CD4-positive, alpha-beta T cell (primary cell): ENCODE measurements at regions not wholly inside any gene's neighbourhood (a gene's known extent, or its start where the extent isn't known, plus 50 kb on each side); places are given as distances from the start of the nearest gene placed in this dataset.

Source experiments
- ATAC-seq: fragments of 200-7000 bp; cut with Tn5 transposase; one replicate; pipeline ENCODE4 v1.10.0; 2022; ENCODE audit warnings: mild to moderate bottlenecking; ENCODE audit not compliant: poor library complexity
- CTCF ChIA-PET: fragments of 350-600 bp; sonication (Branson Sonifier 250); formaldehyde crosslinking; loops from one replicate; lab custom pipeline; 2021; ENCODE audit warnings: antibody characterized with exemption, inconsistent platforms; lab: Charles Lee
- POLR2A ChIA-PET: fragments of 350-600 bp; sonication (Branson Sonifier 250); formaldehyde crosslinking; loops from one replicate; lab custom pipeline; 2021; ENCODE audit warnings: antibody characterized with exemption, inconsistent platforms; lab: Charles Lee
- DNase-seq, 14 experiments: peaks; one replicate each; pipeline ENCODE4 v3.0.0-alpha.2; 2013 to 2020; ENCODE audit warnings: mixed read lengths in 2 of 14
- H3K27ac ChIP-seq, 2 donors: one replicate each; pipeline versions ENCODE4 v1.5.1 to v1.7.0; 2013; ENCODE audit warnings: low read length in 2 of 2, low read depth in 1 of 2, mild to moderate bottlenecking in 1 of 2
- H3K27me3 ChIP-seq, 2 experiments: 1 replicate in 1 of 2; 2 replicates in 1 of 2; pipeline versions ENCODE4 v1.6.1 to v1.7.0; 2013; ENCODE audit warnings: low read length in 2 of 2, control low read depth in 1 of 2, mild to moderate bottlenecking in 1 of 2, moderate library complexity in 1 of 2; ENCODE audit not compliant: insufficient read depth in 2 of 2, control insufficient read depth in 1 of 2
- H3K36me3 ChIP-seq: one replicate; pipeline ENCODE4 v1.6.1; 2013; ENCODE audit warnings: low read length, control low read depth; ENCODE audit not compliant: insufficient read depth
- H3K4me1 ChIP-seq: one replicate; pipeline ENCODE4 v1.6.1; 2013; ENCODE audit warnings: low read length, control low read depth; ENCODE audit not compliant: insufficient read depth
- H3K4me3 ChIP-seq: one replicate; pipeline ENCODE4 v1.5.1; 2013; ENCODE audit warnings: mild to moderate bottlenecking, low read length, moderate library complexity
- H3K9me3 ChIP-seq, 2 experiments: 1 replicate in 1 of 2; 2 replicates in 1 of 2; pipeline versions ENCODE4 v1.6.1 to v1.7.0; 2013; ENCODE audit warnings: low read length in 2 of 2, mild to moderate bottlenecking in 2 of 2, control low read depth in 1 of 2, moderate library complexity in 1 of 2; ENCODE audit not compliant: control insufficient read depth in 1 of 2, insufficient read depth in 1 of 2
- H3K27ac Mint-ChIP-seq: one replicate; pipeline ENCODE4 v1.8.0; 2020; ENCODE audit warnings: mixed read lengths
- H3K27me3 Mint-ChIP-seq: one replicate; pipeline ENCODE4 v1.8.0; 2021; ENCODE audit warnings: mixed read lengths
- H3K36me3 Mint-ChIP-seq: one replicate; pipeline ENCODE4 v1.8.0; 2021; ENCODE audit warnings: low read depth, mixed read lengths
- H3K4me1 Mint-ChIP-seq: one replicate; pipeline ENCODE4 v1.8.0; 2021; ENCODE audit warnings: low read depth, mixed read lengths
- H3K4me3 Mint-ChIP-seq: one replicate; pipeline ENCODE4 v1.8.0; 2020; ENCODE audit warnings: mild to moderate bottlenecking, mixed read lengths
- H3K9me3 Mint-ChIP-seq: one replicate; pipeline ENCODE4 v1.8.0; 2020; ENCODE audit warnings: mixed read lengths
- intact Hi-C, 2 experiments: fragments of 100-400 bp; cut with DNase I in 1 of 2; cut with micrococcal nuclease in 1 of 2; formaldehyde crosslinking; loops; one replicate each; pipeline versions ENCODE4 v1.15.1 to v1.9.0; 2023 to 2025; cut with DNase I, micrococcal nuclease
- TF ChIP-seq, protein P1 (sequence below): fragments of 200-600 bp; IDR thresholded peaks from one replicate; pipeline ENCODE4 v1.8.0; 2022; ENCODE audit warnings: antibody characterized with exemption, mild to moderate bottlenecking

DNA sequence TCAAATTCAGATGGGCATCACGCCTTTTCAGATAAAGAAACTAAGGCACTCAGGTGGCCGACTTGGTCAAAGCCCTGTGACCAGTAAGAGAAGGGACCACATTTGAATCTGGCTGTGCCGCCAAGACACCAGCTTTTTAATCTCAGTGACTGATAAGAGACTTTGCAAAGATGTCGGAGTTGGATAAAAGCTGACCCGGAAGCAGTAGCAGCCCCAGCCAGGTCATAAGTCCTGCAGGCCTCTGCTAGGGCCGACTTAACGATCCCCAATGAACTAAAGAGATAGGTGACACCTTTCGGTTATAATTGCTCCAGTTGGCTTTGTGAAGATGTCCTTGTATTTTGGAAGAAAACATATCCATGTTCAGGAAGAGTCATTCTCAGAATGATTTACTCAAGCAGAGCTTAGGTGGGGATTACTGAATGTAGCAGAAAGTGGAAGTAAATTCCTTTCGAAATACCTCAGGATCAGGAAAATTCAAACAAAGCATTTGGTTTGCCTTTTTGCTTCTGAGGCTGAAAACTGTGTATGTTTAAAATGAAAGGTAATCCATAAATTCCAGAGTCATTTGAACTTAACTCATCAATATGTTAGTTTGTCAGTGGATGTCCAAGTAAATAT lies 164.2 kb upstream of the PITRM1 start:
- Mint-ChIP-seq H3K4me3 (no peak overlapping the region), H3K4me1 (no peaks in the 10 kb centered on the region), H3K27ac (no peak overlapping the region), H3K9me3 (no peaks in the 10 kb centered on the region), H3K27me3 (no peaks in the 10 kb centered on the region), H3K36me3 (no peaks in the 10 kb centered on the region)
- Histone ChIP-seq H3K27ac (no peak overlapping the region), H3K9me3 (no peaks in the 10 kb centered on the region), H3K4me1 (no peaks in the 10 kb centered on the region), H3K36me3 (no peaks in the 10 kb centered on the region), H3K4me3 (no peak overlapping the region), H3K27me3 (no peaks in the 10 kb centered on the region)
- ATAC-seq (no peak), DNase-seq (no peak)
- intact Hi-C loops = no loop called here
- TF ChIP-seq, protein P1, sequence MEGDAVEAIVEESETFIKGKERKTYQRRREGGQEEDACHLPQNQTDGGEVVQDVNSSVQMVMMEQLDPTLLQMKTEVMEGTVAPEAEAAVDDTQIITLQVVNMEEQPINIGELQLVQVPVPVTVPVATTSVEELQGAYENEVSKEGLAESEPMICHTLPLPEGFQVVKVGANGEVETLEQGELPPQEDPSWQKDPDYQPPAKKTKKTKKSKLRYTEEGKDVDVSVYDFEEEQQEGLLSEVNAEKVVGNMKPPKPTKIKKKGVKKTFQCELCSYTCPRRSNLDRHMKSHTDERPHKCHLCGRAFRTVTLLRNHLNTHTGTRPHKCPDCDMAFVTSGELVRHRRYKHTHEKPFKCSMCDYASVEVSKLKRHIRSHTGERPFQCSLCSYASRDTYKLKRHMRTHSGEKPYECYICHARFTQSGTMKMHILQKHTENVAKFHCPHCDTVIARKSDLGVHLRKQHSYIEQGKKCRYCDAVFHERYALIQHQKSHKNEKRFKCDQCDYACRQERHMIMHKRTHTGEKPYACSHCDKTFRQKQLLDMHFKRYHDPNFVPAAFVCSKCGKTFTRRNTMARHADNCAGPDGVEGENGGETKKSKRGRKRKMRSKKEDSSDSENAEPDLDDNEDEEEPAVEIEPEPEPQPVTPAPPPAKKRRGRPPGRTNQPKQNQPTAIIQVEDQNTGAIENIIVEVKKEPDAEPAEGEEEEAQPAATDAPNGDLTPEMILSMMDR = no peak
- ChIA-PET POLR2A (no interaction called here), CTCF (no interaction called here)

DNA sequence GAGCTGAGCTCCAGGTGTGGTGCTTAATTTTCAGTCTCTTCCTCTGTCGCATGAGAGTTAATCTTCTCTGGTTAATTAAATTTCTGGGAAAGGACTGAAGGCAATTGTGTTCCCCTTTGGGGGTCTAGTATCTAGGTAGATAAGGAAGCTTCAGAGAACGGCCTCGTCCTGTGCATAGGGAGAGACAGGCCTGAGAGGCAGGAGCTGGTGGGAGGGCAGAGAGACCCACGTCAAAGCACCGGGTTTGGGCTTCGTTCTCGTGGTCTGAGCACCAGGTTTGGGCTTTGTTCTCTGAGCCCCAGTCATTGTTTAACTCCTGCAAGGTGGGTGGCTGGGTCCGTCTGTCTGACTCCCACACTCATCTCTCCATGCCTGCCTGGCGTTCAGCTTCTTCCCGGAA lies 160.8 kb upstream of the PITRM1 start:
- no peak overlapping the region for H3K4me3 ChIP-seq
- TF ChIP-seq, protein P1 = no peak
- ChIA-PET POLR2A (no interaction called here), CTCF (no interaction called here)
- H3K9me3 Mint-ChIP-seq = no peaks in the 10 kb centered on the region
- no peaks in the 10 kb centered on the region for H3K9me3 ChIP-seq
- no peaks in the 10 kb centered on the region for H3K36me3 ChIP-seq
- no peaks in the 10 kb centered on the region for H3K36me3 Mint-ChIP-seq
- intact Hi-C loops = no loop called here
- no peak overlapping the region for H3K27ac ChIP-seq
- H3K4me1 ChIP-seq = no peaks in the 10 kb centered on the region
- DNase-seq = no peak
- no peak overlapping the region for H3K27ac Mint-ChIP-seq
- H3K27me3 Mint-ChIP-seq = no peaks in the 10 kb centered on the region
- no peak overlapping the region for H3K4me3 Mint-ChIP-seq
- no peaks in the 10 kb centered on the region for H3K27me3 ChIP-seq
- ATAC-seq = no peak
- no peaks in the 10 kb centered on the region for H3K4me1 Mint-ChIP-seq

DNA sequence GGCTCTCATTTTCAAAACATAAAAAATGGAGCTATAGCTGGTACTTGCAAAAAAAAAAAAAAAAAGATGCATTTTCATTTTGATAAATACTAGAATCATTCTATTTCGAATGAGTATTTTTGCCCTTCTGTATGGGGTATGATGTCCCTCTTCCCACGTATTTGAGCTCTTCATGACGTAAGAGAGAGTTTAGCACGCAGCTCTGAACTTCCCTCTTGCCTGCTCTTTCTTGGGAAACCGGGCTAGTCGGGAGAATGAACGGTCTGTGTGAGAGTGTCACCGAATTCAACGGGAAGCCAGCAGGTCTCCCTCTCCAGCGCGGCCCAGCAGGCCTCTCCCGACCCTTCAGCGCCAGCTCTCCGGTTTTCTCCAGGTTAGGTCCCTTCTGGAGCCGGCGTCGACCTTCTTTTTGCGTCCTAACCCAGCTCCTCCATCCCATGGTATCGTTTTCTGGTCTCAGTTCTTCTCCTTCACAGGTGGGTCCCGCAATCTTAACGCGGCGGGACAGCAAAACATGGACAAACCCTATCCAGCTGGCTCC lies 159.2 kb upstream of the PITRM1 start:
- intact Hi-C loops = no loop called here
- DNase-seq (no peak), ATAC-seq (no peak)
- Histone ChIP-seq H3K9me3 (no peaks in the 10 kb centered on the region), H3K27me3 (no peaks in the 10 kb centered on the region), H3K4me1 (no peaks in the 10 kb centered on the region), H3K27ac (no peak overlapping the region), H3K4me3 (no peak overlapping the region), H3K36me3 (no peaks in the 10 kb centered on the region)
- Mint-ChIP-seq H3K4me1 (no peaks in the 10 kb centered on the region), H3K36me3 (no peaks in the 10 kb centered on the region), H3K9me3 (no peaks in the 10 kb centered on the region), H3K27ac (no peak overlapping the region), H3K27me3 (no peaks in the 10 kb centered on the region), H3K4me3 (no peak overlapping the region)
- CTCF ChIA-PET = interaction anchor here (0.7 kb wide), 1 partner anchor 10 kb away, joined by 4 read pairs; no protein-coding TSS in a partner anchor
- TF ChIP-seq, protein P1 = no peak
- POLR2A ChIA-PET = no interaction called here
